GM12878 (cell line): ENCODE measurements at regions not wholly inside any gene's neighbourhood (a gene's known extent, or its start where the extent isn't known, plus 50 kb on each side); places are given as distances from the start of the nearest gene placed in this dataset.

Experiments used
- ATAC-seq: fragments of 200-7000 bp; cut with Tn5 transposase; 3 replicates; pipeline ENCODE4 v1.9.1; 2020; ENCODE audit warnings: mild to moderate bottlenecking, moderate library complexity
- BruUV-seq: library from RNA; stranded (reverse); fragments of 400-500 nt; replicated peaks from 2 replicates; lab custom pipeline; 2021; lab: Mats Ljungman, UMichigan
- CTCF ChIA-PET: fragments of 300-600 bp; sonication (Branson Sonifier 250); formaldehyde crosslinking; extraction: SDS; loops from one replicate; lab custom pipeline; 2021; ENCODE audit warnings: inconsistent platforms; lab: Yijun Ruan, JAX
- POLR2A ChIA-PET: fragments of 350-600 bp; formaldehyde crosslinking; extraction: SDS; loops from one replicate; lab custom pipeline; 2021; ENCODE audit warnings: inconsistent platforms; lab: Charles Lee
- RAD21 ChIA-PET: fragments of 300-600 bp; sonication (Branson Sonifier 250); formaldehyde crosslinking; loops from one replicate; lab custom pipeline; 2023; ENCODE audit warnings: antibody characterized with exemption; ENCODE audit not compliant: unreplicated experiment; lab: Charles Lee
- SMC1A ChIA-PET: fragments of 300-600 bp; sonication (Branson Sonifier 250); formaldehyde crosslinking; loops from one replicate; lab custom pipeline; 2023; ENCODE audit not compliant: unreplicated experiment, uncharacterized antibody; lab: Charles Lee
- DNase-seq: peaks from one replicate; pipeline ENCODE4 v3.0.0-alpha.2; 2011; ENCODE audit warnings: low read depth, low spot score
- FAIRE-seq: peaks from 3 replicates; lab custom pipeline; 2011; peaks lifted over from hg19 to GRCh38; lab: Jason Lieb, UNC
- H2AFZ ChIP-seq: 2 replicates; pipeline ENCODE4 v1.6.0; 2011; ENCODE audit warnings: low read depth, low read length, control low read depth; ENCODE audit not compliant: control insufficient read depth
- H3K27ac ChIP-seq: 2 replicates; pipeline ENCODE4 v1.5.1; 2011; ENCODE audit warnings: control low read depth; ENCODE audit not compliant: control insufficient read depth, insufficient read depth
- H3K27me3 ChIP-seq, 2 experiments: replicated peaks in 1 of 2; 2 replicates each; pipeline versions ENCODE4 v1.6.0 to v1.6.1; 2011; ENCODE audit warnings: low read length in 1 of 2; ENCODE audit not compliant: control insufficient read depth in 2 of 2, insufficient read depth in 2 of 2
- H3K36me3 ChIP-seq, 2 experiments: 2 replicates each; pipeline ENCODE4 v1.5.1; 2011; ENCODE audit warnings: low read length in 1 of 2; ENCODE audit not compliant: control insufficient read depth in 2 of 2, insufficient read depth in 2 of 2
- H3K4me1 ChIP-seq: 2 replicates; pipeline ENCODE4 v1.6.1; 2011; ENCODE audit warnings: mild to moderate bottlenecking, low read length, moderate library complexity, mixed read lengths; ENCODE audit not compliant: control insufficient read depth, insufficient read depth
- H3K4me2 ChIP-seq: 2 replicates; pipeline ENCODE4 v1.6.0; 2011; ENCODE audit warnings: control low read depth; ENCODE audit not compliant: control insufficient read depth, insufficient read depth
- H3K4me3 ChIP-seq: fragments of 200-600 bp; sonication (generic); 2 replicates; pipeline ENCODE4 v1.5.1; 2016
- H3K79me2 ChIP-seq: 2 replicates; pipeline ENCODE4 v1.6.0; 2011; ENCODE audit warnings: low read length; ENCODE audit not compliant: control insufficient read depth, insufficient read depth
- H3K9ac ChIP-seq: 2 replicates; pipeline ENCODE4 v1.8.0; 2011; ENCODE audit warnings: low read length, control low read depth, mixed read lengths; ENCODE audit not compliant: control insufficient read depth, insufficient read depth
- H3K9me3 ChIP-seq: replicated peaks from 3 replicates; pipeline ENCODE4 v1.5.1; 2011; ENCODE audit warnings: mild to moderate bottlenecking, low read length; ENCODE audit not compliant: control insufficient read depth, insufficient read depth
- H4K20me1 ChIP-seq: 2 replicates; pipeline ENCODE4 v1.6.0; 2011; ENCODE audit not compliant: control insufficient read depth, insufficient read depth
- CBFB ChIP-seq: IDR thresholded peaks from 2 replicates; pipeline ENCODE4 v1.6.1; 2016; ENCODE audit warnings: antibody characterized with exemption, low read depth
- CEBPZ ChIP-seq: fragments of 150-350 bp; IDR thresholded peaks from 2 replicates; pipeline ENCODE4 v1.6.1; 2016; ENCODE audit warnings: low read depth, low read length
- CHD4 ChIP-seq: fragments of 200-600 bp; sonication (generic); IDR thresholded peaks from 2 replicates; pipeline ENCODE4 v1.6.1; 2016; ENCODE audit warnings: mild to moderate bottlenecking
- ELK1 ChIP-seq: IDR thresholded peaks from 2 replicates; pipeline ENCODE4 v1.6.1; 2012; ENCODE audit warnings: low read depth, low read length, improper control_type of control experiment
- EP300 ChIP-seq, 2 experiments: fragments of 150-350 bp in 1 of 2; IDR thresholded peaks; 2 replicates each; pipeline ENCODE4 v1.6.1; 2011 to 2012; ENCODE audit warnings: low read depth in 2 of 2, low read length in 2 of 2, borderline replicate concordance in 1 of 2, improper control_type of control experiment in 1 of 2, inconsistent platforms in 1 of 2; ENCODE audit not compliant: control insufficient read depth in 1 of 2
- ETV6 ChIP-seq, 2 experiments: fragments of 450-650 bp in 1 of 2; IDR thresholded peaks in 1 of 2; conservative IDR thresholded peaks in 1 of 2; 2 replicates each; pipeline ENCODE4 v1.6.1; 2014; ENCODE audit warnings: antibody characterized with exemption in 1 of 2, borderline replicate concordance in 1 of 2, low read depth in 1 of 2, mild to moderate bottlenecking in 1 of 2, moderate library complexity in 1 of 2
- MYB ChIP-seq: fragments of 150-350 bp; IDR thresholded peaks from 2 replicates; pipeline ENCODE4 v1.6.1; 2014; ENCODE audit warnings: mild to moderate bottlenecking, low read depth, low read length, borderline replicate concordance
- RAD21 ChIP-seq: IDR thresholded peaks from 2 replicates; pipeline ENCODE4 v1.6.1; 2011; ENCODE audit warnings: mild to moderate bottlenecking, low read depth, low read length, moderate library complexity; ENCODE audit not compliant: insufficient read depth
- RAD51 ChIP-seq: fragments of 450-650 bp; IDR thresholded peaks from 2 replicates; pipeline ENCODE4 v1.6.1; 2016; ENCODE audit warnings: moderate library complexity, mild to moderate bottlenecking, inconsistent platforms
- RUNX3 ChIP-seq: IDR thresholded peaks from 2 replicates; pipeline ENCODE4 v1.6.1; 2012; ENCODE audit warnings: low read length, inconsistent platforms
- TARDBP ChIP-seq: IDR thresholded peaks from 2 replicates; pipeline ENCODE4 v1.6.1; 2016; ENCODE audit warnings: borderline replicate concordance
- TCF12 ChIP-seq: IDR thresholded peaks from 2 replicates; pipeline ENCODE4 v1.6.1; 2011; ENCODE audit warnings: low read depth, mild to moderate bottlenecking, low read length
- TCF3 ChIP-seq: IDR thresholded peaks from 2 replicates; pipeline ENCODE4 v1.6.1; 2012; ENCODE audit warnings: low read depth, mild to moderate bottlenecking, low read length, borderline replicate concordance; ENCODE audit not compliant: insufficient read depth
- TCF7 ChIP-seq: IDR thresholded peaks from 2 replicates; pipeline ENCODE4 v1.6.1; 2014; ENCODE audit warnings: antibody characterized with exemption, borderline replicate concordance
- YBX1 ChIP-seq: fragments of 450-650 bp; IDR thresholded peaks from 2 replicates; pipeline ENCODE4 v1.6.1; 2016; ENCODE audit warnings: antibody characterized with exemption
- ZNF384 ChIP-seq: IDR thresholded peaks from 2 replicates; pipeline ENCODE4 v1.6.1; 2012; ENCODE audit warnings: low read depth, mild to moderate bottlenecking, low read length, improper control_type of control experiment, borderline replicate concordance
- WGBS: methylation state at CpG from one replicate; pipeline ENCODE4 v1.1.6; 2016; ENCODE audit warnings: low lambda C conversion rate; ENCODE audit not compliant: insufficient replicate concordance, insufficient coverage; ENCODE audit errors: missing lambda C conversion rate; 5-methylcytosine and 5-hydroxymethylcytosine counted together
- in situ Hi-C: fragments of 300-500 bp; cut with MboI; formaldehyde crosslinking; loops from 9 replicates; pipeline ENCODE4 v1.14.3; 2018; ENCODE audit warnings: mixed read lengths
- intact Hi-C: fragments of 100-400 bp; cut with micrococcal nuclease; formaldehyde crosslinking; loops from one replicate; pipeline ENCODE4 v1.14.2; 2022; ENCODE audit not compliant: unreplicated experiment
- TF ChIP-seq, protein P1 (sequence below): IDR thresholded peaks from 2 replicates; pipeline ENCODE4 v1.6.1; 2011; ENCODE audit warnings: mild to moderate bottlenecking, low read depth, low read length, moderate library complexity; ENCODE audit not compliant: insufficient replicate concordance

GRCh38 chr17:63150490-63150889 lies 184.5 kb downstream of the TANC2 start (continued):
- TF ChIP-seq ETV6 (conservative IDR thresholded peaks at IDR 0.05 in 1 of 2, IDR thresholded peaks at IDR 0.05 in 1 of 2; ENCODE audit: borderline replicate concordance in 1 of 2, low read depth in 1 of 2) (no peak), CHD4 (no peak), CEBPZ (no peak)

DNA sequence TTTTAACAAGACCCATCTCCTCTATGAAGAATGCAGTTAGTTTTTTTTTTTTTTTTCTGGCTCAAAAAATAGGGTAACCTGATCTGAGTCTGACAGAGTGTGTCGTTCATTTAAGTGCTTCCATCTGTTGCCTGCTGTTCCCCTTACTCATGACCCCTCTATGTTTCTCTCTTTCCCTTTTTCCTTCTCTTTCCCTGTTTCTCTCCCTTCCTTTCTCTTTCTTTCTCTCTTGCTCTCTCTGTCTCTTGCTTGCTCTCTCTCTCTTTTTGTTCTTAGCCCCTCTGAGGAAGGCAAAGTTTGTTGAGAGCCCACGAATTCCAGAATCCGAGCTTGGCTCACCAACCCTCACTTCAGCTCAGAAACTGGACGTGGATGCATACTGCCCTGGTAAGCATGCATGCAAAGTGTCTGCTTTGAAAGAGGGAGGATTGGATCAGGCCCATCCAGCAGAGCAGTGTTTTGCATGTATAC lies 185.0 kb downstream of the TANC2 start:
- FAIRE-seq, result no peak
- no peaks in the 10 kb centered on the region for H3K9me3 ChIP-seq
- no peak overlapping the region for H3K4me2 ChIP-seq
- no peaks in the 10 kb centered on the region for H3K27me3 ChIP-seq
- H3K27ac ChIP-seq, result no peak overlapping the region
- no peaks in the 10 kb centered on the region for H3K79me2 ChIP-seq
- DNase-seq, result no peak
- no peak overlapping the region for H2AFZ ChIP-seq
- H3K4me3 ChIP-seq, result no peak overlapping the region
- RAD21 ChIA-PET, result no interaction called here
- ATAC-seq, result no peak
- SMC1A ChIA-PET, result interaction anchor here (0.6 kb wide), 2 partner anchors 12 to 644 kb away, joined by 3 to 4 read pairs; no protein-coding TSS in a partner anchor
- no peak overlapping the region for H3K9ac ChIP-seq
- in situ Hi-C loops, result no loop called here
- no peaks in the 10 kb centered on the region for H3K36me3 ChIP-seq
- no peaks in the 10 kb centered on the region for H4K20me1 ChIP-seq
- 23% methylated on average over 4 of the region's 4 CpGs for WGBS
- no TSS peak for BruUV-seq
- H3K4me1 ChIP-seq, result no peaks in the 10 kb centered on the region
- POLR2A ChIA-PET, result no interaction called here
- CTCF ChIA-PET, result interaction anchor here (0.5 to 1.4 kb wide), 3 partner anchors 10 to 1942 kb away, joined by 3 to 4 read pairs (median 3); no protein-coding TSS in a partner anchor
- no peak for TF ChIP-seq RUNX3
- no peak for TF ChIP-seq RAD51
- no peak for TF ChIP-seq YBX1
- no peak for TF ChIP-seq MYB
- no peak for TF ChIP-seq TCF3
- TF ChIP-seq ELK1, result no peak
- TF ChIP-seq CBFB, result no peak
- no peak for TF ChIP-seq TARDBP
- TF ChIP-seq EP300 (IDR thresholded peaks at IDR 0.05; ENCODE audit: borderline replicate concordance in 1 of 2, control insufficient read depth in 1 of 2, low read depth in 2 of 2, low read length in 2 of 2), result no peak
- TF ChIP-seq, protein P1, sequence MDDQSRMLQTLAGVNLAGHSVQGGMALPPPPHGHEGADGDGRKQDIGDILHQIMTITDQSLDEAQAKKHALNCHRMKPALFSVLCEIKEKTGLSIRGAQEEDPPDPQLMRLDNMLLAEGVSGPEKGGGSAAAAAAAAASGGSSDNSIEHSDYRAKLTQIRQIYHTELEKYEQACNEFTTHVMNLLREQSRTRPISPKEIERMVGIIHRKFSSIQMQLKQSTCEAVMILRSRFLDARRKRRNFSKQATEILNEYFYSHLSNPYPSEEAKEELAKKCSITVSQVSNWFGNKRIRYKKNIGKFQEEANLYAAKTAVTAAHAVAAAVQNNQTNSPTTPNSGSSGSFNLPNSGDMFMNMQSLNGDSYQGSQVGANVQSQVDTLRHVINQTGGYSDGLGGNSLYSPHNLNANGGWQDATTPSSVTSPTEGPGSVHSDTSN, result no peak
- TF ChIP-seq ZNF384, result no peak
- TF ChIP-seq RAD21, result no peak
- no peak for TF ChIP-seq ETV6 (conservative IDR thresholded peaks at IDR 0.05 in 1 of 2, IDR thresholded peaks at IDR 0.05 in 1 of 2; ENCODE audit: borderline replicate concordance in 1 of 2, low read depth in 1 of 2)
- TF ChIP-seq TCF12, result no peak
- no peak for TF ChIP-seq TCF7
- intact Hi-C loops, result no loop called here
